OCI-LY1 (cell line): ENCODE measurements at regions not wholly inside any gene's neighbourhood (a gene's known extent, or its start where the extent isn't known, plus 50 kb on each side); places are given as distances from the start of the nearest gene placed in this dataset.

Experiments
- EZH2 ChIP-seq: fragments of 200-600 bp; sonication (generic), shearing (Covaris generic); IDR thresholded peaks from 2 replicates; pipeline ENCODE4 v1.8.0; 2017; ENCODE audit warnings: borderline replicate concordance, mixed run types, mild to moderate bottlenecking, antibody characterized with exemption, low read length, moderate library complexity, mixed read lengths
- TF ChIP-seq, protein P1 (sequence below): fragments of 200-600 bp; sonication (generic), shearing (Covaris generic); IDR thresholded peaks from 2 replicates; pipeline ENCODE4 v1.5.1; 2017; ENCODE audit warnings: mild to moderate bottlenecking, antibody characterized with exemption, low read length, moderate library complexity, mixed read lengths

DNA sequence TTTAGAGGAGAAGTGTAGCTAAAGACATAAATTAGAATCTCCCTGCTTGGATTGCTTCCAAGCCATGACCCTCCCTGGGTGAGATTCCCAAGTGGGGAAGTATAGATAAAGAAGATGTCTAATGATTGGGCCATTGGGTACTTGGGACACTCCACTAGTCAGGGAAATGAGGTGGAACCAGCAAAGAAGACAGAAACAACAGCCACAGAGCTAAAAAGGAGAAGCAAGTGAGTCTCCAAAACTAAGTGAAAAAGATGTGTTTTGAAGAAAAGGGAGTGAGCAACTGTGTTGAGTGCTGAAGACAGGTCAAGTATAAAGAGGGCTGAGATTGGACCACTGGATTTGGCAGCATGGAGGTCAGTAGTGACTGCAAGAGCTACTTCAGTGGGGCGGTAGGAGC is 61.2 kb upstream of the FOXN2 start:
- no peak for TF ChIP-seq EZH2
- TF ChIP-seq, protein P1, sequence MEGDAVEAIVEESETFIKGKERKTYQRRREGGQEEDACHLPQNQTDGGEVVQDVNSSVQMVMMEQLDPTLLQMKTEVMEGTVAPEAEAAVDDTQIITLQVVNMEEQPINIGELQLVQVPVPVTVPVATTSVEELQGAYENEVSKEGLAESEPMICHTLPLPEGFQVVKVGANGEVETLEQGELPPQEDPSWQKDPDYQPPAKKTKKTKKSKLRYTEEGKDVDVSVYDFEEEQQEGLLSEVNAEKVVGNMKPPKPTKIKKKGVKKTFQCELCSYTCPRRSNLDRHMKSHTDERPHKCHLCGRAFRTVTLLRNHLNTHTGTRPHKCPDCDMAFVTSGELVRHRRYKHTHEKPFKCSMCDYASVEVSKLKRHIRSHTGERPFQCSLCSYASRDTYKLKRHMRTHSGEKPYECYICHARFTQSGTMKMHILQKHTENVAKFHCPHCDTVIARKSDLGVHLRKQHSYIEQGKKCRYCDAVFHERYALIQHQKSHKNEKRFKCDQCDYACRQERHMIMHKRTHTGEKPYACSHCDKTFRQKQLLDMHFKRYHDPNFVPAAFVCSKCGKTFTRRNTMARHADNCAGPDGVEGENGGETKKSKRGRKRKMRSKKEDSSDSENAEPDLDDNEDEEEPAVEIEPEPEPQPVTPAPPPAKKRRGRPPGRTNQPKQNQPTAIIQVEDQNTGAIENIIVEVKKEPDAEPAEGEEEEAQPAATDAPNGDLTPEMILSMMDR = no peak
